ENCODE measurements at regions not wholly inside any gene's neighbourhood (a gene's known extent, or its start where the extent isn't known, plus 50 kb on each side); places are given as distances from the start of the nearest gene placed in this dataset.

GRCh38 chr2:104660991-104661390 is 192.9 kb upstream of the POU3F3 start:
- TF ChIP-seq, protein P1, sequence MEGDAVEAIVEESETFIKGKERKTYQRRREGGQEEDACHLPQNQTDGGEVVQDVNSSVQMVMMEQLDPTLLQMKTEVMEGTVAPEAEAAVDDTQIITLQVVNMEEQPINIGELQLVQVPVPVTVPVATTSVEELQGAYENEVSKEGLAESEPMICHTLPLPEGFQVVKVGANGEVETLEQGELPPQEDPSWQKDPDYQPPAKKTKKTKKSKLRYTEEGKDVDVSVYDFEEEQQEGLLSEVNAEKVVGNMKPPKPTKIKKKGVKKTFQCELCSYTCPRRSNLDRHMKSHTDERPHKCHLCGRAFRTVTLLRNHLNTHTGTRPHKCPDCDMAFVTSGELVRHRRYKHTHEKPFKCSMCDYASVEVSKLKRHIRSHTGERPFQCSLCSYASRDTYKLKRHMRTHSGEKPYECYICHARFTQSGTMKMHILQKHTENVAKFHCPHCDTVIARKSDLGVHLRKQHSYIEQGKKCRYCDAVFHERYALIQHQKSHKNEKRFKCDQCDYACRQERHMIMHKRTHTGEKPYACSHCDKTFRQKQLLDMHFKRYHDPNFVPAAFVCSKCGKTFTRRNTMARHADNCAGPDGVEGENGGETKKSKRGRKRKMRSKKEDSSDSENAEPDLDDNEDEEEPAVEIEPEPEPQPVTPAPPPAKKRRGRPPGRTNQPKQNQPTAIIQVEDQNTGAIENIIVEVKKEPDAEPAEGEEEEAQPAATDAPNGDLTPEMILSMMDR (IDR thresholded peaks at IDR 0.05; ENCODE audit: low read depth, low read length, missing control alignments), result no peak
- no peak overlapping the region for H3K4me3 ChIP-seq (ENCODE audit: low read depth, low read length)
- DNase-seq (ENCODE audit: low read depth), result no peak
- in situ Hi-C loops (cut with HindIII; ENCODE audit: low sequenced_read_pairs), result no loop called here

GRCh38 chr2:104664672-104665071 is 189.2 kb upstream of the POU3F3 start:
- no peak overlapping the region for H3K4me3 ChIP-seq (ENCODE audit: low read depth, low read length)
- TF ChIP-seq, protein P1 (IDR thresholded peaks at IDR 0.05; ENCODE audit: low read depth, low read length, missing control alignments), result no peak
- in situ Hi-C loops (cut with HindIII; ENCODE audit: low sequenced_read_pairs), result no loop called here
- no peak for DNase-seq (ENCODE audit: low read depth)

DNA sequence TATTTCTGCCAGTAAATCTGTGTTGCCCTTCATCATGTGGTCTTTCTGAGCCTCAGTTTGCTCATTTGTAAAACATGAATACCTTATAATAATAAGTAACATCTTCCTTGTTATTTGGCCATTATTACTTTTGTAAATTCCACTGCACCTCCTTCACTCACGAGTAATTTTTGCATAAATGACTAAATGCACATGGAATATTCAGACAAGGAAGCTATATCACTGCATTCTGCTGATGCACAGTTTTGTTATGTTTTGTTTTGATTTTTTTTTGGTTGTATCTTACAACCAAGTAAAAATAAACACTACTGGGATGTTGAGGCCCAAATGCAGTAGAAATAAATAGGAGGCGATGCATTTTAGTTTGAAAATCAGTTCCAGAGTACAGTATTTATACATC is 185.3 kb upstream of the POU3F3 start:
- in situ Hi-C loops (cut with HindIII; ENCODE audit: low sequenced_read_pairs), result no loop called here
- TF ChIP-seq, protein P1 (IDR thresholded peaks at IDR 0.05; ENCODE audit: low read depth, low read length, missing control alignments), result no peak
- DNase-seq (ENCODE audit: low read depth), result no peak
- no peak overlapping the region for H3K4me3 ChIP-seq (ENCODE audit: low read depth, low read length)

GRCh38 chr2:104673225-104673624 is 180.7 kb upstream of the POU3F3 start:
- TF ChIP-seq, protein P1 (IDR thresholded peaks at IDR 0.05; ENCODE audit: low read depth, low read length, missing control alignments), result no peak
- no peak overlapping the region for H3K4me3 ChIP-seq (ENCODE audit: low read depth, low read length)
- in situ Hi-C loops (cut with HindIII; ENCODE audit: low sequenced_read_pairs), result no loop called here
- DNase-seq (ENCODE audit: low read depth), result no peak

DNA sequence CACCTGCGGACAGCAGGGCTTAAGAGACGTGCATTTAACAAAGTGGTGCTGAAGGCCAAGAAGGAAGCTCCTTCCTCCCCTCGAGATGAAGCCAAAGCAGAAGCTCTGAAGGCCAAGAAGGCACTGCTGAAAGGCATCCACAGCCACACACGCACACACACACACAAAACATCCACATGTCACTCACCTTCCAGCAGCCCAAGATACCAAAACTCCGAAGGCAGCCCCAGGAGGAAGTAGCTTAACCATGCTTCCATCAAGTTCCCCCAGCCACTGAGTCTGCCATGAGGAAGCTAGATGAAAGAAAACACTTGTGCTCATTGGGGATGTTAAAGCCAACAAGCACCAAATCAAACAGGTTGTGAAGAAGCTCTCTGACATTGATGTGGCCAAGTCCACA is 175.7 kb upstream of the POU3F3 start:
- TF ChIP-seq, protein P1 (IDR thresholded peaks at IDR 0.05; ENCODE audit: low read depth, low read length, missing control alignments), result no peak
- in situ Hi-C loops (cut with HindIII; ENCODE audit: low sequenced_read_pairs), result no loop called here
- no peak overlapping the region for H3K4me3 ChIP-seq (ENCODE audit: low read depth, low read length)
- no peak for DNase-seq (ENCODE audit: low read depth)

- in situ Hi-C loops (cut with HindIII; ENCODE audit: low sequenced_read_pairs), result no loop called here
These were observed 168.3 kb upstream of the POU3F3 start for GRCh38 chr2:104685591-104685990.

More at GRCh38 chr2:104685591-104685990, 168.3 kb upstream of the POU3F3 start:
- no peak for DNase-seq (ENCODE audit: low read depth)
- TF ChIP-seq, protein P1 (IDR thresholded peaks at IDR 0.05; ENCODE audit: low read depth, low read length, missing control alignments), result no peak
- H3K4me3 ChIP-seq (ENCODE audit: low read depth, low read length), result no peak overlapping the region

All from astrocyte of the cerebellum (primary cell).